ENCODE measurements at regions not wholly inside any gene's neighbourhood (a gene's known extent, or its start where the extent isn't known, plus 50 kb on each side); places are given as distances from the start of the nearest gene placed in this dataset.

DNA sequence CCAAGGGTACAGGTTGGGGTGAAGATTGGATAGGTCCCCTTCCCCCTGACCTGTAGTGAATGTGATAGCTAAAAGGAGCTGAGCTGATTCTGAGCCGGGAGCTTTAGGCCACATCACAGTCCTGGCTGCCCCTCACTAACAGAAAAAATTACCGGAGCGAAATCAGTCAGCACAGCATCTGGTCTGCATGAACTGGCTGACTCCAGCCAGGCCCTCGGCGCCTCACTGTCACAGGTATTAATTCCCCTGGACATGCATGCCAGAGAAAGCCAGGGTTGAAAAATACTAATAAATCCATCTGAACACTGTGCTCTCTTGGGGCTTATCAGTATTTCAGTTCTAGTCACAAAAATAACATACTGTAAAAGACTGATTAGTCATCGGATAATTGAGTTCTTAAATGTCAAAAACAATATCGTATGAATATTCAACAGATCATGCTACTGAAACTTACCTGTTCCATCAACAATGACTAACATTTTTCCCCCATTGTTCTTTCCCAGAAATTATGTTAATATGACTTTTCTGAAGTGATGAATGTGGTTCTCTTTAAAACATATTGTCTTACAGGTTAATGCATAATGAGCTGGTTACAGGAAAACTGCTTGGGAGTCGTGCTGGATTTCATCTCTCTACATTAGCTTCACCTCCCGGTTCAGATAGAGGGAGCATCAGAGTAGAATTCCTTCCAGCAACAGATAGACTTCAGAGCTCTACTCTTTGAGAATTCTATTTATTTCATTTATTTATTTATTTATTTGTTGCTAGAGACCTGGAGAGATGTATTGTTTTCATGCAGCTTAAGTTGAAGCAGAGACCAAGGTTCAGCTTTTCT lies 387.7 kb downstream of the NXPE2 start:
- FAIRE-seq (no peak), DNase-seq (ENCODE audit: insufficient read length, low spot score) (no peak)
- no peak for TF ChIP-seq POLR2A (IDR thresholded peaks at IDR 0.05; ENCODE audit: low read depth, low read length)

DNA sequence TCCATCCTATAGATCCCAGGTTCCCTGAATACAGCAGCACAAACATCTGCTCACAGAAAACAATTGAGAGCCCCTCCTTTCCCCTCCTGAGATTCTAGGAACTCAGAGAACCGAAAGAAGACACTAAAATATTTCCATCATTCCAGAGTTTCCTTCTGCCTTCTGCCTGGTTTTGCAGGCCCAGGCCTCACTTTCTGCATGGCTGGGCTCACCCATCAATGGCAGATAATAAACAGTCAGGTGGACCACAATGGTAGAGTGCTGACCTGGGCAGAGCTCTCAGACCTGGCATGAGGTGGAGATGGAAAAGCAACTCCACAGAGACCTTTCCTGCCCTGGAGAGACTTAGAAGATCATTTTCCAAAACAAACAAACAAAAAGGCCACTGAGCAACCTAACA lies 389.1 kb downstream of the NXPE2 start:
- DNase-seq (ENCODE audit: insufficient read length, low spot score) (no peak), FAIRE-seq (no peak)
- no peak for TF ChIP-seq POLR2A (IDR thresholded peaks at IDR 0.05; ENCODE audit: low read depth, low read length)

DNA sequence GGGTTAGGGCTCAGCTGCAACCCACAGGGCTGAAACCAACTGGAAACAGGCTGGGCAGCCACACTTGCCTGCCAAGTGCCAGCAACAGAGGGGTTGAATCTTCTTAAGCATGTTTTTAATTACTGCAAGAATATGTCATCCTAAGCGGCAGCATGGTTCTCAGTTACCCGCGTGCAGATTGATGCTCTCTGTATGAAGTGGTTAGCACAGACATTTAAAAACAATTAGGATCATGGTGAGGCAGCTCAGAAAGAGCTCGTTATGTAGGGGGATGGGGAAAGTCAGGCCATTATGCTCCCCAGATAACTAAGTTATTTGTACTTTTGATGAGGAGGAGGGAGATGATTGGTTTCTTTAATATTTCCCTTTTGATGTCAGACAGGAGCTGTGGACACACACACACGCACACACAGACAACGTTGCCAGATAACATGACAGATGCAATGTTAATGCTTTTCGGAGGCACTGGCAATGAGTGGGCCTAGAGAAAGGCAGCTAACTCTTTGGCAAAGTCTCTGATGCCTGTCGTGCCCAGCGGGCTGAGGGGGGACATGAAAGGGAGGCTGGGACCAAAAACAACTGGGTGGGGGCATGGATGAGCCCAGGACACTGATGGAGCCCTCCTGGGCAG lies 389.7 kb downstream of the NXPE2 start:
- no peak for TF ChIP-seq POLR2A (IDR thresholded peaks at IDR 0.05; ENCODE audit: low read depth, low read length)
- FAIRE-seq, result no peak
- no peak for DNase-seq (ENCODE audit: insufficient read length, low spot score)

DNA sequence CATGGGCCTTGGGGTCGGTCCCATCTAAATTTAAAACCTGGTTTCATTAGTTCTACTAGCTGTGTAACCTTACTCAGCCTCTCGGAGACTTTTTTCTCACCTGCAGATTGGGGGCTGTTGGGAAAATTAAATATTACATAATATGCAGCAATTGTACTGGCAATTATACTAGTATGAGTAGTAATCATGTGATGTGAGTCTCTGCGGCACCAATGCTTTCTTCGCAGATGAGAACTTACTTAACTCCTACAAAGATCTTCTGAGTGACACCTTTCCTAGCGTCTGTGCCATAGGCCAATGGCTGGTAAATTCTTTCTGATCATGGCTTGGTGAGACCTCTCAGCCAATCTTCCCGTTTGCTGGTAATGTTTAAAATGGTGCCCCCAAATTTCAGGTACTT lies 391.3 kb downstream of the NXPE2 start:
- TF ChIP-seq POLR2A (IDR thresholded peaks at IDR 0.05; ENCODE audit: low read depth, low read length), result no peak
- no peak for DNase-seq (ENCODE audit: insufficient read length, low spot score)
- no peak for FAIRE-seq

DNA sequence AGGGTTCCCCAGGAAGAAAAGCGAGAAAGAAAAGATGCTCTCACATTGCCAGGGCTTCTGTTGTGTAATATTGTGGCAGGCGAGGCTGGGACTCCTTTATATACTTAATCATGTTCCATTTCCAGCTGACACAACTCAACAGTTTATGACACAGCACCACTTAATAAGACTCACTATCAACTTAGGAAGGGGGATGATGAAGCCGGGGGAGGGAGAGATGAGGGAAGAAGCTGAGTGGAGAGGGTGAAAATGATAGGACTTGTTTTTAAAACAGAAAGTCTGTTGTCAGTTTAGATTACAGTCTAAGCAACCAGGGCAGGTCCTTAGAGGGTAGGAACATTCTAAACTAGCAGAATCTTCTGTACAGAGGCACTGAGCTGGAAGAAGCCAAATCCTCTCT lies 397.0 kb downstream of the NXPE2 start:
- no peak for TF ChIP-seq POLR2A (IDR thresholded peaks at IDR 0.05; ENCODE audit: low read depth, low read length)
- no peak for DNase-seq (ENCODE audit: insufficient read length, low spot score)
- no peak for FAIRE-seq

DNA sequence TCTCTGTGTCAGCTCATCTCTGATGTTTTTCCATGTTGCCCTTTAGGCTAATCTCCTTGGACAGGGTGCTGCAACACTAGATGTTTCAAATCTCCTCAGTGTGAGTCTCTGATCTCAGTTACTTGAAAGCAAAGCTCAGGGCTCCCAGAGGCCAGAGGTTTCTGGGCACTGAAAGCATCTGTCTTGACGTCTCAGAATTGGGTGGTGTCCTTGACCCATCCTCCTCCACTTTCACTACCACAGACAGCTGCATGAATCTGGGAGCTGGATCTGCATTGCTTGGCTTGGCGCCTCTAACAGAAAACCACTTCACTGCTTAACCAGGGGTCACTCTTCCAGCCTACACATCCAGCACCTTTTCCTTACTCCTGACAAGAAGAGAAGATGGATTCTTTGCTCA lies 399.4 kb downstream of the NXPE2 start:
- FAIRE-seq, result no peak
- no peak for TF ChIP-seq POLR2A (IDR thresholded peaks at IDR 0.05; ENCODE audit: low read depth, low read length)
- no peak for DNase-seq (ENCODE audit: insufficient read length, low spot score)

DNA sequence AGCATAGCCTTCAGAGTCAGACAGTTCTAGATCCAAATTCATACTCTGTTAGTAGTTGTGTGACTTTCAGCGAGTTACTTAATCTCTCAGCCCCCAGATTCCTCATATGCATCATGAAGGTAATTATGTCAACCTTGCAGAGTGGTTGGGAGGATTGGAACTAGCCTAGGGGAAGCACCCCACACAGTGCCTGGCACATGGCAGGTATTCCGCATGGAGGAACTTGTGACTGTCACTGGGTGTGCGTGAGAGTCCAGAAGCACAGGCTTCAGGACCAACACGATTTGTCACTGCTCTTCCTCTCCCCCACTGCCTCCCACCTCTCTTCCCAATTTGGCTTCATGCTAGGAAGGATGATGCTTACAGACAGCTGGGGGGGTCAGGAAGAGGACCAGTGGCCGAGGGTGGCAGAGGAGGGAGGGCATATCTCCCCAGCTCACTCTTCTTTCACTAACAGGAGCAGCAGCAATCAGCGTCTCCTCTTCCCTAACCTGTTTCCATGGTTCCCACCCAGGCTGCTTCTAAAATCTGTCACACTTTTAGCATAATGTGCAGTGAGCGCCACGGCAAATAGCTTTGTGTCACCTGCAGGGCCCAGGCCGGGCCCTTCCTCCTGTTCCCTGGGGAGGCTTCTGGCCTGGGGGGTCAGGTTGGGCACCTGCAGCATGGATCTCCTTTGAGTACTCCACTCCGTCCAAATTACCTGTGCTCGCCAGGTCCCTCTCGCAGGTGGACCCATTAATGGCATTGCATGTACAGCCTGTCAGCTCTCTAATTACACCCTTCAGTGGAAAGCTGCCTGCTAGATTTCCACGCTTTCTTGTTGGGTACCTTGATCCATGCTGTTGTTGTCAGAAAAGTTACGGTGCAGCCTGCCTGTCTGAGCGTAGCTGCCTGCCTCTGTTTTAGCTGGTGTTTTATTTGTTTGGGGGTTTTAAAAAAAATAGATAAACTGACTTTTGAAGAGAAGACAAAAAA lies 400.4 kb downstream of the NXPE2 start:
- no peak for TF ChIP-seq POLR2A (IDR thresholded peaks at IDR 0.05; ENCODE audit: low read depth, low read length)
- FAIRE-seq, result no peak
- no peak for DNase-seq (ENCODE audit: insufficient read length, low spot score)

DNA sequence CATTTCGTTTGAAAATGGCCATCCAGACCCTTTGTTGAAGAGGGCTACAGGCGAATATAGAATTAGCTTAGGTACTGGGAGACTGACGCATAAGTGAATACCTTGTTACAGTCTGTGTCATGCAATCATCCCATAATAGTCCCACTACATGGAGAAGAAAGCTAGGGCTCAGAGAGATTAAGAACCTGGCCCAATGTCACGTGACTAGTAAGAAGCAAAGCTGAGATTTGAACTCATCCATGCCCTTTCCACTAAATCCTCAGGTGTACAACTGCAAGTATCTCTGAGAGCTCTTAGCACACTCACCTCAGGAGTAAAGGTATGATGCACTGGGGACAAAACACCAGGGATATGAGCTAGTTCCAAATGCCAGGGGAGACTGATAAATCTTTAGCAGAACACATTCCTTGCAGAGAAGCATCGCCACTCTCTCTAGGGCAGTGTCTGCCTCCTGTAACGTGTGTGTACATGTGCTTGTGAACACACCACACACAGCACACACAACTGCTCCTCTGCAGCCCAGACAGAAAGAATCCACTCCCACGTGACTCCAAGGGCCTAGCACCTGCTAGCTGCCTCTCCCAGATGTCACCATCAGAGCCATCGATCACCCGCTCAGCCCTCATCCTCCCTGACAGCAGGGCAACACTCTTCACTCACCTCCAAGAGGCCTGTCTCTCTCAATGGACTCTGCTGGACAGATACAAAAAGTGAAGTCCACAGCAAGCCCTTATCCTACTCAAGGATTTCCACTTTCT lies 402.8 kb downstream of the NXPE2 start:
- no peak for DNase-seq (ENCODE audit: insufficient read length, low spot score)
- no peak for TF ChIP-seq POLR2A (IDR thresholded peaks at IDR 0.05; ENCODE audit: low read depth, low read length)
- FAIRE-seq, result no peak

DNA sequence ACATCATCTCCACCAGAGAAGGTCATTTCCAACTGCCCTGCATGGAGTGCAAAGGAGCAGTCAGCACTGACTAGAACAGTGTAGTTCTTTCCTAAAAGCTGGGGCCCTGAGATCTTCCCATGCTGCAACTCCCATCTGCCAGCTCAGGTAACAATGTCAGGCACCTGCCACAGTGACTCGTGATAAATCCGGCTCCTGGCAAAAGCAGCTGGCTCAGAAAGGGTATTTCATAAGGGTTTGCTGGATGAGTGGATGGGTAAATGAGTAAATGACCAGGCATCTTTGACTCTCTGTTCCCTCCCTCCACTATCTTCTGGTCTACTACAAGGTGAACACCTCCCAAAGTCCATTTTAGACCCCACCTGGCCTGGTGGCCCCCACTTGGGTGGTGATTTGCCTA lies 403.6 kb downstream of the NXPE2 start:
- TF ChIP-seq POLR2A (IDR thresholded peaks at IDR 0.05; ENCODE audit: low read depth, low read length), result no peak
- FAIRE-seq (no peak), DNase-seq (ENCODE audit: insufficient read length, low spot score) (no peak)

DNA sequence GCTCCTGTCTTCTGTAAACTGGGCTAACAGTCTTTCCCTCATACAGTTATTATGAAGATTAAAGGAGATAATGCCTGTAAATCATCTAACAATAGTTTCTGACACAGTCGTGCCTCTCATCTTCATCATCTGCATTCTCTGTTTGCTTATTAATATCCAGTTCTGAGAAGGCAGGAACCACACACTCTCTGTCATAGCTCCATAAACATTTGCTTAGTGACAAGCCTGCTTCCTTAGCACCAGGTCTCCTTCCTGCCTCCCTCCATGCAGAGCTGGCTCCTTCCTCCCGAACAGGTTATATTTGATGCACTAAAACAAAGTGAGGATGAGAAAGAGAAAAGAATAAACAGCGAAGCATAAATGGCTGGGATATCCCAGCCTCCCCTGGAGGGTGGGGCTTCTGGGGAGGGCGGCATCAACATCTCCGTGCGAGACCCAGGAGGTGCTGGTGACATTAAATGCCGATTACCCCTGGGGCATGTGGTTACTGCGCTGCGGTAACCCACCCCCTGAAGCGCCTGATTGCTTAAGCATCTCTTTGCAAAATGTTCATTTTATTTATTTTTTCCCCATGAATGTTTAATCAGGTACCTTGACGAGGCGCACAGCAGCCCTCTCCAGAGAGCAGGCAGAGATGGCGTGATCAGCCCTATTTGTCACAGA lies 404.9 kb downstream of the NXPE2 start:
- DNase-seq (ENCODE audit: insufficient read length, low spot score) (no peak), FAIRE-seq (no peak)
- no peak for TF ChIP-seq POLR2A (IDR thresholded peaks at IDR 0.05; ENCODE audit: low read depth, low read length)

DNA sequence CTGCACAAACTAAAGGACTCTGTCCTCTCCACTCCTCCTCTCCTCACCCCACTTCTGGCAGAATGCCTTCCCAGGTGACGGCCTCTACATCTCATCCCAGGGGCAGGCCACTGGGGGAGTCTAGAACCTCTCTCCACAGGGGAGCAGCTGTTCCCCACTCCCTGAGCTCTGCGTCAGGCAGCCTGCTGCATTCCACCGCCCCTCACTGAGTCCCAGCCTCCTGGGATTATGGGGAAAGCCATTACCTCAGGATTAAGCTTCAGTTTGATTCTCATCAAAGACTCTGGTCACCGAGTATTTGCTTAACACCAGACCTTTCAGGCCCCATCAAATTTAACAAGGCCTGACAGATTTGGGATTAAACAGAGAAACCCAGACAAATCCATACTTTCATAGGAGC lies 405.9 kb downstream of the NXPE2 start:
- DNase-seq (ENCODE audit: insufficient read length, low spot score) (no peak), FAIRE-seq (no peak)
- TF ChIP-seq POLR2A (IDR thresholded peaks at IDR 0.05; ENCODE audit: low read depth, low read length), result no peak

DNA sequence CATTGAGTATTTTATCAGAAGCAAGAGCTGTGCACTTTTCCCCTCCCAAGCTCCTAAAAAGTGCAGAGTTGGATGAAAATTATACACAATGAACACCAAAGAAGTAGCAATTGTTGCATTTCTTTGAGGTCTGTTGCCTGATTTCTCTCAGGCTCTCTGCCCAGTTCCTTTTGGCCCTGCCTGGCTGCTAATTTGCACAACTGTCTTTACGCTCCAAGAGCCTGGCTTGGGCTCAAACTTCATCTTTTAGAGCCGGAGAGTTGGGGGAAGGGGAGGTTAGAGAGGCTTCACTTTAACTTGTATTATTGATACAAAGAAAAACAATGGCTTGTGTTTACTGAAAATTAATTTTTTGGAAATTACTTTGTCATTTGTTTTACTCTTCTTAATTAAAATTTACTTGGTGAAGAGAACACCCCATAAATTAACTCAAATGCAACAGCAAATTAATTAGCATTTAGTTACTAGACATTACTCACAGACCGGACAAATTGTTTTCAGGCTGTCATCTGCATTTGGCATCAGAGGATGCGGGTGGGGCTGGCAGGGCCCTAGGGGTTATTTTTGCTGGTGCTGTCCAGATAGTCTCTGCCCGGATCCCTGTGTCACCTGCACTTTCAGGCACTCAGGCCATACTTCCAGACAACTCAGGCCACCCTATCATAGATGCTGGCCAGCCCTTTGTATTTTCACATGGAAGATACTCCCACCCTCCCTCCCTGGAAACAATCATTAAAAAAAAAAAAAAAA lies 407.3 kb downstream of the NXPE2 start:
- FAIRE-seq (no peak), DNase-seq (ENCODE audit: insufficient read length, low spot score) (no peak)
- no peak for TF ChIP-seq POLR2A (IDR thresholded peaks at IDR 0.05; ENCODE audit: low read depth, low read length)

All from H54 (cell line).